Tibial nerve (tissue), 3 donors: ENCODE measurements at regions not wholly inside any gene's neighbourhood (a gene's known extent, or its start where the extent isn't known, plus 50 kb on each side); places are given as distances from the start of the nearest gene placed in this dataset.

Experiments
- POLR2A ChIP-seq, 2 donors: fragments of 450-650 bp; IDR thresholded peaks; one replicate each; pipeline ENCODE4 v1.6.1; 2017; ENCODE audit warnings: antibody characterized with exemption in 2 of 2, mild to moderate bottlenecking in 2 of 2, moderate library complexity in 2 of 2
- TF ChIP-seq, protein P1 (sequence below), 5 experiments: fragments of 200-600 bp in 3 of 5; fragments of 450-650 bp in 2 of 5; sonication (generic) in 3 of 5; IDR thresholded peaks; one replicate each; pipeline ENCODE4 v1.5.1; 2016 to 2019; ENCODE audit warnings: antibody characterized with exemption in 5 of 5, mild to moderate bottlenecking in 3 of 5, moderate library complexity in 2 of 5

DNA sequence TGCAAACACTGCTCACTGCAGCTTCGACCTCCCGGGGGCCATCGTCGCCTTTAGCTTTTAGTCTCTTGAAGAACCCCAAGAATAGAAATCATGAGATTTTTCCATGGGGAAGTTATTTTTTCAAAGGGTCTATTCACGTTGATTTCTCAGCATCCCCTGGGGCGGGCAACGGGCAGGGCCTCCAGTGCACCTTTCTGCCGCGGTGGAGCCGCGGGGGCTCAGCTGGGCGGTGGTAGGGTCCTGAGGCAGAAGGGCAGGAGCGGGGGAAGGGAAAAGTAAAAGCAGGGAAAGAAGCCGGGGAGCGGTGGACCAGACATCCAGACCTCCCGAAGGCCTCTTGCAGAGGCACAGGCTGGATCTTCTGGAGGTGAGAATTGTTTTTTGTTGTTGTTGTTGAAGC, 253.8 kb downstream of the FAM72C start:
- no peak for TF ChIP-seq POLR2A (IDR thresholded peaks at IDR 0.05)
- TF ChIP-seq, protein P1, sequence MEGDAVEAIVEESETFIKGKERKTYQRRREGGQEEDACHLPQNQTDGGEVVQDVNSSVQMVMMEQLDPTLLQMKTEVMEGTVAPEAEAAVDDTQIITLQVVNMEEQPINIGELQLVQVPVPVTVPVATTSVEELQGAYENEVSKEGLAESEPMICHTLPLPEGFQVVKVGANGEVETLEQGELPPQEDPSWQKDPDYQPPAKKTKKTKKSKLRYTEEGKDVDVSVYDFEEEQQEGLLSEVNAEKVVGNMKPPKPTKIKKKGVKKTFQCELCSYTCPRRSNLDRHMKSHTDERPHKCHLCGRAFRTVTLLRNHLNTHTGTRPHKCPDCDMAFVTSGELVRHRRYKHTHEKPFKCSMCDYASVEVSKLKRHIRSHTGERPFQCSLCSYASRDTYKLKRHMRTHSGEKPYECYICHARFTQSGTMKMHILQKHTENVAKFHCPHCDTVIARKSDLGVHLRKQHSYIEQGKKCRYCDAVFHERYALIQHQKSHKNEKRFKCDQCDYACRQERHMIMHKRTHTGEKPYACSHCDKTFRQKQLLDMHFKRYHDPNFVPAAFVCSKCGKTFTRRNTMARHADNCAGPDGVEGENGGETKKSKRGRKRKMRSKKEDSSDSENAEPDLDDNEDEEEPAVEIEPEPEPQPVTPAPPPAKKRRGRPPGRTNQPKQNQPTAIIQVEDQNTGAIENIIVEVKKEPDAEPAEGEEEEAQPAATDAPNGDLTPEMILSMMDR (IDR thresholded peaks at IDR 0.05) = no peak
